IPS-NIHi11 (cell line): ENCODE measurements at regions not wholly inside any gene's neighbourhood (a gene's known extent, or its start where the extent isn't known, plus 50 kb on each side); places are given as distances from the start of the nearest gene placed in this dataset.

Experiments used
- DNase-seq: peaks from one replicate; pipeline ENCODE4 v3.0.0; 2012; ENCODE audit warnings: mixed read lengths, low spot score

DNA sequence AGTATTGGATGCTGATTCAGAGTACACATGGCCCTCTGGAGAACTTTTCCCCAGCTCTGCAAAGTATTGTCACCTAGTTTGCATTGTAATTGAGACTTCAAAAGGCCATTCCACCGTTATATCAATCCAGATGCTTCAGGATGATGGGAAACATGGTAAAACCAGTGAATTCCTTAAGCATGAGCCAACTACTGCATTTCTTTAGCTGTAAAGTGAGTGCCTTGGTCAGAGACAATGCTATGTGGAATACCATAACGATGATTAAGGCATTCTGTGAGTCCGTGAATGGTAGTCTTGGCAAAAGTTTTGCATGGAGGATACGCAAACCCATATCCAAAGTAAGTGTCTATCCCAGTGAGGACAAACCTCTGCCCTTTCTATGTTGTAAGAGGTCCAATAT lies 355.2 kb downstream of the DCAF12L2 start:
- DNase-seq: no peak

DNA sequence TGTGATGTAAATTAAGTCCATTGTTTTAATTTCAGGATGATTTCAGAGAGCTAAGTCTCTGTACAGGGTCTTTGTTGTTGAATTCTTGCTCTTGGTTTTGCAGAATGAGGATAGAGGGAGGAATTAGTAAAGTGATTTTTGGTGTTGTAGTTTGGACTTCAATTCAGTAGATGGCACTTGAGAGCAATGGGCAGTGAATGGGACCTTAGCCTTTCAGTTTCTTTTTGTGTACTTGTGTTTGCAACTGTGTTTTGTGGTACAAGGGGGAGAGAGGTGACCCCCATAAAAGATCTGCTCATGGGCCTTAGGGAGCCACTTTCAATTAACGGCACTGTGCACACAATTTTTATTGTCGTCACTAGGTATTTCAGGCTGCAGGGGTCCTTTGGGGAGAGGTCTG lies 340.0 kb downstream of the DCAF12L2 start:
- DNase-seq: no peak

GRCh38 chrX:125826774-125827451 lies 339.2 kb downstream of the DCAF12L2 start:
- DNase-seq: no peak

- no peak for DNase-seq
Measured at GRCh38 chrX:125846271-125846670, 319.8 kb downstream of the DCAF12L2 start.

GRCh38 chrX:125850693-125851092 lies 315.4 kb downstream of the DCAF12L2 start:
- DNase-seq: no peak

DNA sequence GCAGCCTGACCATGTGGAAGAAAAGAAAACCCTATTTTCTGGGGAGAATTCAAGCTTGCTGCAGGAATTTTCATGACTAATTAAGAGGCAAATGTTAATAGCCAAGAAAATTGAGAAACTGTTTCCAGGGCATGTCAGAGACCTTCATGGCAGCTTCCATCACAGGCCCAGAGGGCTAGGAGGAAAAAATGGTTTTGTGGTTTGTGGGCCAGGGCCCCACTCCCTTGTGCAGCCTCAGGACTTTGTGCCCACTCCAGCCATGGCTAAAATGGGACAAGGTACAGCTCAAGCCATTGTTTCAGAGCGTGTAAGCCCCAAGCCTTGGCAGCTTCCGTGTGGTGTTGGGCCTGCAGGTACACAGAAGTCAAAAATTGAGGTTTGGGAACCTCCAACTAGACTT lies 282.9 kb downstream of the DCAF12L2 start:
- DNase-seq: no peak

GRCh38 chrX:125894947-125895346 lies 271.1 kb downstream of the DCAF12L2 start:
- DNase-seq: no peak

GRCh38 chrX:125895518-125895917 lies 270.6 kb downstream of the DCAF12L2 start:
- no peak for DNase-seq

- no peak for DNase-seq
Measured at GRCh38 chrX:125926295-125926694, 239.8 kb downstream of the DCAF12L2 start.

DNA sequence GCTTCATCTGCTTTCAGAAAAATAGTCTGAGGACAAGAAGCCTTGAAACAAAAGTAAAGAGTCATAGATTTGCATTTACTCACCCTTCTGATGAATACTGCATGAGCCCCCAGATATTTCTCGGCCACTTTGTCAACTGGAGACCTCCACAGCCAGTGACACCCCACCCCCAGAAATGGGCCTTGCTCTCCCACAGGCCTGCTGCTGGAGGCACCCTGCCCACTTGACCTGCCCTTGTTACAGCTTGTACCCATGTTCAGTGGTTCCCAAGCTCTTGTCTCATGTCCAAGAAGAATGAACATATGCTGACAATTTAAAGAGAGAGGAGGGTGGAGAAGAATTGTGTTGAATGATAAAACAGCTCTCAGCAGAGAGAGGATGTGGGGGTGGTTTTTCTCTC lies 225.1 kb downstream of the DCAF12L2 start:
- no peak for DNase-seq

- DNase-seq: no peak
Measured at GRCh38 chrX:125947501-125947900, 218.6 kb downstream of the DCAF12L2 start.

DNA sequence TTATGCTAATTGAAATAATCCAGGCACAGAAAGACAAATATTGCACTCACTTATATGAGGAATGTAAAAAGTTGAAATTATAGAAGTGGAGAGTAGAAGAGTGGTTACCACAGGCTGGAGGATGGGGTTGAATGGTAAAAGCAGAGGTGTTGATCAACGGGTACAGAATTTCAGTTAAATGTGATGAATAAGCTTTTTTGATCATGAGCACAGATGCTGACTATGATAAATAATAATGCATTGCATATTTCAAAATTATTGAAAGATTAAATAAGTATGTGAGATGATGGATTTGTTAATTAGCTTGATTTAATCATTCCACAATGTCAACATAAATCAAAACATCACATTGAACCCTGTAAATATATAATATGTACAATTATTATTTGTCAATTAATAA lies 213.1 kb downstream of the DCAF12L2 start:
- DNase-seq: no peak

DNA sequence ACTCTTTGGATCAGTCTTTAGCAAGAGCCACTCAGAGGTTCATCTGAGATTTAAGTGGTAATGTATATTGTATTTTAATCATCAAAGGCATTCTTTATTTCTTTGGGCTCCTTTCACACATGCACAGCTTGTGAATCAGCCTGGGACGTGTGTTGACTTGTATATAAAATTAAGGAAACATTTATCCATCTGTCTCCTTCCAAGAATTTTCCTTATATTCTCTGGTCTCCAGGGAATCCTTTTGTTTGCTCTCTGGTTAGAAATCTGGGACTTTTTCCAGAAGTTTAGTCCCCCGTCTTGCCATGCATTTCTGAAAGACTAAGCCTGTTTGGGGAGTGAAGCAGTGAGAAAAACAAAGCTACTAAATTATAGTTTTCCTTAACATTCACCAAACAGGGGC lies 212.3 kb downstream of the DCAF12L2 start:
- DNase-seq: no peak

- no peak for DNase-seq
Measured at GRCh38 chrX:125954236-125954635, 211.9 kb downstream of the DCAF12L2 start.

DNA sequence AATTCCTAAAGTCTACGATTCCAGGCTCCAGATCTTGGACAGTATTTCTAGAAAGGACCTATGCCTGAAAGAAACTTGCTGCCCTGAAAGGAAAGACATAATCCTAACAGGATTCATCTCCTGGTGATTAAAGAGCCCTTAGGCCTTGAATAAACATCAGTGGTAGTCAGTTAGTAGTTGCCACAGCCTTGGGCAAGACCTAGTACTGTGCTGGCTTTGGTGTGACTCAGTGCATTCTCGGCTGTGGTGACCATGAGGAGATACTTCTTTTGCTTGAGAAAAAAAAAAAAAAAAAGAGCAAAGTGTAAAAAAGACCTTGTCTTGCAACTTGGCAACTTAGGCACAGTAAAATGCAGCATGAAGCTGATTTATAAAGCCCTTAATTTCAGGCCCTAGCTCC lies 188.2 kb downstream of the DCAF12L2 start:
- no peak for DNase-seq

DNA sequence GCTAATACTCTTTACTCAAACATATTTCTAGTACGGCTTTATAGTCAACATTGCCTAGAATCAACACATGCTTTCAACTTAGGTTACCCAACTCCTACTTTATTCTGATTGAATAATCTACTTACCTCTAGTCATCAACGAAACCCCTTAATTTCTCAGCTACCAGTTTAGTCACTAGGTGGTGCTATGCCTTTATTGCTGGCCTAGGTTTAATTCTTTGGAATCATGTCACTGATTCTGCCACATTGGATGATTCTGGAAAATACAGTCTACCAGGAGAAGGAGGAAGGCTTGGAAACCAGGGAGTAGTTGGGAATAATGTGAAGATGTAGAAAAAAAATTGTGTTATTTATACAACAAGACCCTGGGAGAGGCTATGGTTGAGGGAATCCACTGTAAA lies 167.7 kb downstream of the DCAF12L2 start:
- DNase-seq: peak; percentile 3

- DNase-seq: no peak
Measured at GRCh38 chrX:126027229-126027628, 138.9 kb downstream of the DCAF12L2 start.

- no peak for DNase-seq
Measured at GRCh38 chrX:126030021-126030420, 136.1 kb downstream of the DCAF12L2 start.

GRCh38 chrX:126063984-126064383 lies 102.1 kb downstream of the DCAF12L2 start:
- no peak for DNase-seq

DNA sequence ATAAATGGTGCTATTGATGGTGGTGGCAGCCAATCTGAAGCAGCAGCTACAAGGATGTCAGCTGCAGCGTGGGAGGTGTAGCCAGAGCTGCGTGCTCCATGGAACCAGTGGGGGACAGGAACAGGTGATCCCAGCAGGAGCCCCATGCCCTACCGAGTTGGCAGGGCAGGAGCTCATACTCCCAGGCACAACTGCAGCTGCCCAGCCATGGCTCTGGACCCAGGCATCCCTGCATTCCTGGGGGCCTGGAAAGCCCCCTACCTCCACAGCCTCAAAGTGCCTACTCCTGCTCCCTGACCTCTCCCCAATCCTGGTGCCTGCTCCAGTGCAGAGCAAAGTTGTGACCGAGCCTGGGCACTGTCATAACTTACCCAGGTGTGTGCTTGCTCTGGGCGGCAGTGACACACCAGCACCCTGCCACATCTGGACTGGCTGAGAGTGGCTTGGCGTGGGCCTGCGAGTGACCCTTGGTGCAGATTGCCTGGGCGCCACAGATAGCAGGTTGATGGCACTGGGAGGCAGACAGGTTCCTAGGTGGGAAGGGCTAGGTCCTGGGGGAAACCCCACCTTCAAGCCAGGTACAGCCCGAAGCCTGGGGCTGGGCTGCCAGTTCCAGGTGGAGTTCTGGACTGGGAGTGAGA lies 101.1 kb downstream of the DCAF12L2 start:
- DNase-seq: no peak

GRCh38 chrX:126065901-126066660 lies 100.0 kb downstream of the DCAF12L2 start:
- no peak for DNase-seq
